ENCODE measurements at regions not wholly inside any gene's neighbourhood (a gene's known extent, or its start where the extent isn't known, plus 50 kb on each side); places are given as distances from the start of the nearest gene placed in this dataset.

- TF ChIP-seq, protein P1, sequence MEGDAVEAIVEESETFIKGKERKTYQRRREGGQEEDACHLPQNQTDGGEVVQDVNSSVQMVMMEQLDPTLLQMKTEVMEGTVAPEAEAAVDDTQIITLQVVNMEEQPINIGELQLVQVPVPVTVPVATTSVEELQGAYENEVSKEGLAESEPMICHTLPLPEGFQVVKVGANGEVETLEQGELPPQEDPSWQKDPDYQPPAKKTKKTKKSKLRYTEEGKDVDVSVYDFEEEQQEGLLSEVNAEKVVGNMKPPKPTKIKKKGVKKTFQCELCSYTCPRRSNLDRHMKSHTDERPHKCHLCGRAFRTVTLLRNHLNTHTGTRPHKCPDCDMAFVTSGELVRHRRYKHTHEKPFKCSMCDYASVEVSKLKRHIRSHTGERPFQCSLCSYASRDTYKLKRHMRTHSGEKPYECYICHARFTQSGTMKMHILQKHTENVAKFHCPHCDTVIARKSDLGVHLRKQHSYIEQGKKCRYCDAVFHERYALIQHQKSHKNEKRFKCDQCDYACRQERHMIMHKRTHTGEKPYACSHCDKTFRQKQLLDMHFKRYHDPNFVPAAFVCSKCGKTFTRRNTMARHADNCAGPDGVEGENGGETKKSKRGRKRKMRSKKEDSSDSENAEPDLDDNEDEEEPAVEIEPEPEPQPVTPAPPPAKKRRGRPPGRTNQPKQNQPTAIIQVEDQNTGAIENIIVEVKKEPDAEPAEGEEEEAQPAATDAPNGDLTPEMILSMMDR (IDR thresholded peaks at IDR 0.05; ENCODE audit: control insufficient read depth, insufficient read depth, low read depth, low read length, missing control alignments): no peak
- no peak for DNase-seq (ENCODE audit: low read depth)
- no peak overlapping the region for H3K4me3 ChIP-seq (ENCODE audit: control insufficient read depth, low read depth, low read length)
These were observed 275.4 kb downstream of the FOXA2 start for GRCh38 chr20:22308934-22309333.

GRCh38 chr20:22307409-22307808, 277.0 kb downstream of the FOXA2 start:
- TF ChIP-seq, protein P1 (IDR thresholded peaks at IDR 0.05; ENCODE audit: control insufficient read depth, insufficient read depth, low read depth, low read length, missing control alignments): no peak
- H3K4me3 ChIP-seq (ENCODE audit: control insufficient read depth, low read depth, low read length): no peak overlapping the region
- DNase-seq (ENCODE audit: low read depth): no peak

DNA sequence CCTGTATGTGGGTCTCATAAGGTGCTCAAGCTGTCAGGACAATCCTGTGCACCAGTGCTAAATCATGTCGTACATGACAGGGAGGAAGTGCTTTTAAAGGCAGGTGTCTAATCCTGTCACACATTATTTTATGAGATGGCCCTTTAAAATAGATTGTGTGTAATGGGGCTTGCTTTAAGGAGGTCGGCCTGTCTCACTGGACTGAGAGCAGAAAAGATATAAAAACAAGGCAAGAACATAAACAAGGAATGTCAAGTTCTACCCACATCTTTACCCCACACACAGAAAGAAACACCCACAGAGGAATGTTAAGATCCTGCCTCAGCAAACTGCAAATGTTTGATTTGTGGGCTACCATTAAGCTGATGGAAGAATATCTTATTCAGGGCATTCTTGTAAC, 279.0 kb downstream of the FOXA2 start:
- no peak for DNase-seq (ENCODE audit: low read depth)
- TF ChIP-seq, protein P1 (IDR thresholded peaks at IDR 0.05; ENCODE audit: control insufficient read depth, insufficient read depth, low read depth, low read length, missing control alignments): no peak
- no peak overlapping the region for H3K4me3 ChIP-seq (ENCODE audit: control insufficient read depth, low read depth, low read length)

DNA sequence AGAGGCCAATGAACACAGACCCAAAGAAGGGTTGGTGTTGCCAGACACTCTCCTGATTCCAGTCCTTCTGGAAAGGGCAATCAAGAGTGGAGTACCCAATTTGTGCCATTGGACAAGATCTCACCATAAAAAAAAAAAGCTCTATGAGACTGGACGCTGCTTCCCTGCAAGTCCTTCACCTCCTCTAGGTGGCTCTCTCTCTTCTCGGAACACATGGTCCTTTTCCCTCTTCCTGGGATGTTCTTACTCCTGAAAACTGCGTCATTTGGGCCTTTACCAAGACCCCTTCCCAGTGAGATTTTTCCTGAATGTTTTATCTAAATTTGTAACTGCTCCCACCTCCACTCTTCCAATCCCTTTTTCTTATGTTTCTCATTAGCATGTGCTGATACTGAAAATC, 280.8 kb downstream of the FOXA2 start:
- TF ChIP-seq, protein P1 (IDR thresholded peaks at IDR 0.05; ENCODE audit: control insufficient read depth, insufficient read depth, low read depth, low read length, missing control alignments): no peak
- DNase-seq (ENCODE audit: low read depth): no peak
- no peak overlapping the region for H3K4me3 ChIP-seq (ENCODE audit: control insufficient read depth, low read depth, low read length)

DNA sequence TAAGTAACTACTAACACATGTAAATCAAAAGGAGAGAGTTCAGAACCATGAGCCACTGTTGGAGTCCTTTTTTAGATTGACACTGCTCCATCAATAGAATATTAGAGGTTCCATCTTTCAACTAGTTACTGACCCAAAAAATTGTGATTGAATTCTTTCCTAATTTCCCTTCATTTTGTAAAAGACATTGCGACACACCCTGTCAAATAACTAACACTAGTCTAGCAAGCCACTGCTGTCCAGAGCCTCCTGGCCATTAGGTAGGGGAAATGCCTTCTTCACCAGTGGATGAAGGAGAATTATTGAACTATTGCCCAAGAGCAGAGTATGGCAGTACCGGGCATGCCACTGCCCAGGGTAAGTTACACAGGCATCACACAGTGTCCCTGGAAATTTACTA, 282.3 kb downstream of the FOXA2 start:
- H3K4me3 ChIP-seq (ENCODE audit: control insufficient read depth, low read depth, low read length): no peak overlapping the region
- TF ChIP-seq, protein P1 (IDR thresholded peaks at IDR 0.05; ENCODE audit: control insufficient read depth, insufficient read depth, low read depth, low read length, missing control alignments): no peak
- no peak for DNase-seq (ENCODE audit: low read depth)

DNA sequence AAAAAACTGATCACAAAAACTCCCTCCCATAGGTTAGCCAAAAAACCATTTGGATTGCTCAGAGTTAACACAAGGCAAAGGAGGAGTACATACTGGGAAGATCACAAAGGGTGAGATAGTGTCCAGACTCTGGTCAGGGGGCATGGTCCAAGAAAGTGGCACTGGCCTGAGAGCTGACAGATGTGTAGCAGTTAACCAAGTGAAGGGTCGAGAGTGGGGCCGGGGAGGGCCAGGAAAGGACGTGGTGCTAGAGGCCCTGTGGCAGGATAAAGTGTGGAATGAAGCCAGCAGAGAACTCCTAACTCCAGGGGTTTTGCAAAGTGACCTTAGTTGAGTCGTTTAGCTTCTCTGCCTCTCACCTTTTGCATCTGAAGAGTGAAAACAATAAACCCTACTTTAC, 290.5 kb downstream of the FOXA2 start:
- TF ChIP-seq, protein P1 (IDR thresholded peaks at IDR 0.05; ENCODE audit: control insufficient read depth, insufficient read depth, low read depth, low read length, missing control alignments): no peak
- DNase-seq (ENCODE audit: low read depth): no peak
- H3K4me3 ChIP-seq (ENCODE audit: control insufficient read depth, low read depth, low read length): no peak overlapping the region

DNA sequence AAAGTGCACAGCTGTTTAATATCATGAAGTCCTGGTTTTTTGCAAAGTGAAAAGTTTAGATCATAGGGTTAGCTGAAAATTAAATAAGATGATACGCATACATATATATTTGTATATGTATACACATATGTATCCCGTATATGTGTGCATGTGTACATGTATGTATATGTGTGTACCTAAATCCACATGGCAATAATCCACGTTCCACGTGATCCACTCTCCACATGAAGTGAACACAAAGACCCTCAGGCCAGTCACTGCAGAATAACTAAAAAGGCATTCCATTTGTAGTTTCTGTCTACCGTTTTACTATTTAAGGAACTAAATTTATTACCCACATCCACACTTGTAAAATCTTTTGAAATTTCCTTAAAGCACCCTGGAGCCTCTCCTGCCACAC, 294.9 kb downstream of the FOXA2 start:
- no peak overlapping the region for H3K4me3 ChIP-seq (ENCODE audit: control insufficient read depth, low read depth, low read length)
- no peak for DNase-seq (ENCODE audit: low read depth)
- TF ChIP-seq, protein P1 (IDR thresholded peaks at IDR 0.05; ENCODE audit: control insufficient read depth, insufficient read depth, low read depth, low read length, missing control alignments): no peak
